H1 (cell line): ENCODE measurements at regions not wholly inside any gene's neighbourhood (a gene's known extent, or its start where the extent isn't known, plus 50 kb on each side); places are given as distances from the start of the nearest gene placed in this dataset.

Experiments
- CREB1 ChIP-seq: IDR thresholded peaks from 2 replicates; pipeline ENCODE4 v1.6.1; 2012; ENCODE audit warnings: inconsistent platforms
- POLR2A ChIP-seq, 2 experiments: IDR thresholded peaks; 1 replicate in 1 of 2; 2 replicates in 1 of 2; pipeline ENCODE4 v1.6.1; 2011; ENCODE audit warnings: low read depth in 2 of 2, low read length in 2 of 2, mild to moderate bottlenecking in 2 of 2; ENCODE audit errors: control extremely low read depth in 1 of 2
- POLR2AphosphoS5 ChIP-seq: IDR thresholded peaks from 2 replicates; pipeline ENCODE4 v1.6.1; 2011; ENCODE audit warnings: low read depth, low read length
- POU5F1 ChIP-seq: IDR thresholded peaks from 2 replicates; pipeline ENCODE4 v1.6.1; 2011; ENCODE audit warnings: low read depth, mild to moderate bottlenecking, low read length, moderate library complexity
- RAD21 ChIP-seq, 2 experiments: IDR thresholded peaks in 1 of 2; conservative IDR thresholded peaks in 1 of 2; 2 replicates each; pipeline ENCODE4 v1.6.1; 2011; ENCODE audit warnings: low read depth in 2 of 2, low read length in 2 of 2, improper control_type of control experiment in 1 of 2, inconsistent platforms in 1 of 2, mild to moderate bottlenecking in 1 of 2, moderate library complexity in 1 of 2
- TAF1 ChIP-seq: IDR thresholded peaks from 2 replicates; pipeline ENCODE4 v1.6.1; 2011; ENCODE audit warnings: mild to moderate bottlenecking, low read depth, low read length
- TCF12 ChIP-seq: IDR thresholded peaks from 2 replicates; pipeline ENCODE4 v1.6.1; 2011; ENCODE audit warnings: low read depth, mild to moderate bottlenecking, low read length
- YY1 ChIP-seq: IDR thresholded peaks from 2 replicates; pipeline ENCODE4 v1.6.1; 2011; ENCODE audit warnings: low read depth, mild to moderate bottlenecking, low read length
- ZNF274 ChIP-seq: IDR thresholded peaks from 2 replicates; pipeline ENCODE4 v1.7.0; 2012; ENCODE audit warnings: low read length, borderline replicate concordance; ENCODE audit errors: extremely low read depth
- TF ChIP-seq, protein P1 (sequence below): IDR thresholded peaks from 2 replicates; pipeline ENCODE4 v1.6.1; 2012; ENCODE audit warnings: inconsistent platforms
- TF ChIP-seq, protein P2 (sequence below), 3 experiments: IDR thresholded peaks; 1 replicate in 2 of 3; 2 replicates in 1 of 3; pipeline versions ENCODE4 v1.5.1 to v1.6.1; 2011; ENCODE audit warnings: low read length in 3 of 3, mild to moderate bottlenecking in 3 of 3, inconsistent platforms in 2 of 3, low read depth in 1 of 3, moderate library complexity in 1 of 3; ENCODE audit not compliant: insufficient read depth in 1 of 3; ENCODE audit errors: control extremely low read depth in 1 of 3

DNA sequence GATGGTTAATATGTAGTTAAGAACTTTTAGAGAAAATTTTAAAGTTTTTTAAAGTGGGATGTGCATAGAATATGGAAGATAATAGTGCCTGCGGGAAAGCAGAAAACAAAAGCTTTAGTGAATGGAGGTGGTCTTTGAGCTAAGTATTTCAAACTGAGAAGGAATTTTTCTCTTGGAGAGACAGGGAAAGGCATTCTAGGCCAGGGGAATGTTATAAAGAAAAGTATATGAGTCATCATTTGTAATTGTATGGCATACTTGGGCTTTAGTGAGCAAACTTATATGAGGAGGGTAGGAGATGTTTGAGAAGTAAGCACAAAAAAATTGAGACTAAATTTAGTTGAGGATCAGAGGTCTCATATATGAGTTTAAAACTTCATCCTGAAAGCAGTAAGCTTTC lies 467.0 kb downstream of the PPARGC1A start:
- TF ChIP-seq POLR2AphosphoS5 (no peak), CREB1 (no peak), ZNF274 (no peak), TCF12 (no peak), RAD21 (IDR thresholded peaks at IDR 0.05 in 1 of 2, conservative IDR thresholded peaks at IDR 0.05 in 1 of 2; ENCODE audit: low read depth in 2 of 2, low read length in 2 of 2) (no peak), YY1 (no peak), TAF1 (no peak), POU5F1 (no peak), POLR2A (IDR thresholded peaks at IDR 0.05; ENCODE audit: control extremely low read depth in 1 of 2, low read depth in 2 of 2, low read length in 2 of 2) (no peak)
- TF ChIP-seq, protein P1, sequence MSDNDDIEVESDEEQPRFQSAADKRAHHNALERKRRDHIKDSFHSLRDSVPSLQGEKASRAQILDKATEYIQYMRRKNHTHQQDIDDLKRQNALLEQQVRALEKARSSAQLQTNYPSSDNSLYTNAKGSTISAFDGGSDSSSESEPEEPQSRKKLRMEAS, result no peak
- TF ChIP-seq, protein P2, sequence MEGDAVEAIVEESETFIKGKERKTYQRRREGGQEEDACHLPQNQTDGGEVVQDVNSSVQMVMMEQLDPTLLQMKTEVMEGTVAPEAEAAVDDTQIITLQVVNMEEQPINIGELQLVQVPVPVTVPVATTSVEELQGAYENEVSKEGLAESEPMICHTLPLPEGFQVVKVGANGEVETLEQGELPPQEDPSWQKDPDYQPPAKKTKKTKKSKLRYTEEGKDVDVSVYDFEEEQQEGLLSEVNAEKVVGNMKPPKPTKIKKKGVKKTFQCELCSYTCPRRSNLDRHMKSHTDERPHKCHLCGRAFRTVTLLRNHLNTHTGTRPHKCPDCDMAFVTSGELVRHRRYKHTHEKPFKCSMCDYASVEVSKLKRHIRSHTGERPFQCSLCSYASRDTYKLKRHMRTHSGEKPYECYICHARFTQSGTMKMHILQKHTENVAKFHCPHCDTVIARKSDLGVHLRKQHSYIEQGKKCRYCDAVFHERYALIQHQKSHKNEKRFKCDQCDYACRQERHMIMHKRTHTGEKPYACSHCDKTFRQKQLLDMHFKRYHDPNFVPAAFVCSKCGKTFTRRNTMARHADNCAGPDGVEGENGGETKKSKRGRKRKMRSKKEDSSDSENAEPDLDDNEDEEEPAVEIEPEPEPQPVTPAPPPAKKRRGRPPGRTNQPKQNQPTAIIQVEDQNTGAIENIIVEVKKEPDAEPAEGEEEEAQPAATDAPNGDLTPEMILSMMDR (IDR thresholded peaks at IDR 0.05; ENCODE audit: control extremely low read depth in 1 of 3, insufficient read depth in 1 of 3, low read depth in 1 of 3, low read length in 3 of 3), result no peak
